DND-41 (cell line): ENCODE measurements at regions not wholly inside any gene's neighbourhood (a gene's known extent, or its start where the extent isn't known, plus 50 kb on each side); places are given as distances from the start of the nearest gene placed in this dataset.

Source experiments
- CTCF ChIP-seq: IDR thresholded peaks from 2 replicates; pipeline ENCODE4 v1.5.1; 2012; ENCODE audit warnings: borderline replicate concordance, low read length, moderate library complexity, mild to moderate bottlenecking; ENCODE audit not compliant: poor library complexity, severe bottlenecking; ENCODE audit errors: extremely low read depth
- EZH2 ChIP-seq: IDR thresholded peaks from 3 replicates; pipeline ENCODE4 v1.6.1; 2012; ENCODE audit warnings: borderline replicate concordance, low read depth, mild to moderate bottlenecking, moderate library complexity, low read length, inconsistent platforms; ENCODE audit not compliant: severe bottlenecking

DNA sequence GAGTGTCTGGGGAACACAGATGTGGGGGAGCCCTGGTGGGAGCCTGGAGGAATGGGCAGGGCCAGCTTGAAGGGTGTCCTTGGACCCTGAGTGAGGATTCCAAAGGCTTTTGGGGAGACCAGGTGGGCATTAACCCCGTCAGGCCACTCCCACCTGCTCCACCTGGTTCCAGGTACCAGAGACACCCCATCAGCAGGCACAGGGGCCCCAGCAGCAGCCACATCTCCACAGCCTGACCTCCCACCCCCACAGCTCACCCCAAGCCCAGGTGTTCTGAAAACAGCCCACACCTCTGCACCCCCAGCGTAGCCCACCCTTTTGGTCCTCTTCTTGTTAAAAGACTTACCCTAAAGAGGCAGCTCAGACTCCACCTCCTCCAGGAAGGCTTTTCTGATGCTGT is 102.1 kb upstream of the PRR20G start:
- TF ChIP-seq CTCF (no peak), EZH2 (no peak)
